ENCODE measurements at regions not wholly inside any gene's neighbourhood (a gene's known extent, or its start where the extent isn't known, plus 50 kb on each side); places are given as distances from the start of the nearest gene placed in this dataset.
"Not testable (repeated sequence)": the region's sequence is repeated elsewhere in the genome, so short reads cannot be mapped to it uniquely, and the experiment has no call there.

DNA sequence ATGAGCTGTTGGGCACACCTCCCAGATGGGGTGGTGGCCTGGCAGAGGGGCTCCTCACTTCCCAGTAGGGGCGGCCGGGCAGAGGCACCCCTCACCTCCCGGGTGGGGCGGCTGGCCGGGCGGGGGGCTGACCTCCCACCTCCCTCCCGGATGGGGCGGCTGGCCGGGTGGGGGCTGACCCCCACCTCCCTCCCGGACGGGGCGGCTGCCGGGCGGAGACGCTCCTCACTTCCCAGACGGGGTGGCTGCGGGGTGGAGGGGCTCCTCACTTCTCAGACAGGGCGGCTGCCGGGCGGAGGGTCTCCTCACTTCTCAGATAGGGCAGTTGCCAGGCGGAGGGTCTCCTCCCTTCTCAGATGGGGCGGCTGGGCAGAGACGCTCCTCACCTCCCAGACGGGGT lies 820.0 kb downstream of the ZPLD1 start:
- not testable (repeated sequence) for TF ChIP-seq RARB (CRISPR knock-in tag; IDR thresholded peaks at IDR 0.05); ZFP30 (CRISPR knock-in tag; IDR thresholded peaks at IDR 0.05); ZNF8 (CRISPR knock-in tag; IDR thresholded peaks at IDR 0.05); ZFP3 (CRISPR knock-in tag; IDR thresholded peaks at IDR 0.05); OSR1 (CRISPR knock-in tag; IDR thresholded peaks at IDR 0.05); BACH2 (CRISPR knock-in tag; IDR thresholded peaks at IDR 0.05; ENCODE audit: borderline replicate concordance); GLIS3 (CRISPR knock-in tag; IDR thresholded peaks at IDR 0.05)
- TF ChIP-seq, protein P1, sequence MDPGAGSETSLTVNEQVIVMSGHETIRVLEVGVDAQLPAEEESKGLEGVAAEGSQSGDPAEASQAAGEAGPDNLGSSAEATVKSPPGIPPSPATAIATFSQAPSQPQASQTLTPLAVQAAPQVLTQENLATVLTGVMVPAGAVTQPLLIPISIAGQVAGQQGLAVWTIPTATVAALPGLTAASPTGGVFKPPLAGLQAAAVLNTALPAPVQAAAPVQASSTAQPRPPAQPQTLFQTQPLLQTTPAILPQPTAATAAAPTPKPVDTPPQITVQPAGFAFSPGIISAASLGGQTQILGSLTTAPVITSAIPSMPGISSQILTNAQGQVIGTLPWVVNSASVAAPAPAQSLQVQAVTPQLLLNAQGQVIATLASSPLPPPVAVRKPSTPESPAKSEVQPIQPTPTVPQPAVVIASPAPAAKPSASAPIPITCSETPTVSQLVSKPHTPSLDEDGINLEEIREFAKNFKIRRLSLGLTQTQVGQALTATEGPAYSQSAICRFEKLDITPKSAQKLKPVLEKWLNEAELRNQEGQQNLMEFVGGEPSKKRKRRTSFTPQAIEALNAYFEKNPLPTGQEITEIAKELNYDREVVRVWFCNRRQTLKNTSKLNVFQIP (CRISPR knock-in tag; IDR thresholded peaks at IDR 0.05; ENCODE audit: borderline replicate concordance, low read depth): not testable (repeated sequence)
- TF ChIP-seq, protein P2, sequence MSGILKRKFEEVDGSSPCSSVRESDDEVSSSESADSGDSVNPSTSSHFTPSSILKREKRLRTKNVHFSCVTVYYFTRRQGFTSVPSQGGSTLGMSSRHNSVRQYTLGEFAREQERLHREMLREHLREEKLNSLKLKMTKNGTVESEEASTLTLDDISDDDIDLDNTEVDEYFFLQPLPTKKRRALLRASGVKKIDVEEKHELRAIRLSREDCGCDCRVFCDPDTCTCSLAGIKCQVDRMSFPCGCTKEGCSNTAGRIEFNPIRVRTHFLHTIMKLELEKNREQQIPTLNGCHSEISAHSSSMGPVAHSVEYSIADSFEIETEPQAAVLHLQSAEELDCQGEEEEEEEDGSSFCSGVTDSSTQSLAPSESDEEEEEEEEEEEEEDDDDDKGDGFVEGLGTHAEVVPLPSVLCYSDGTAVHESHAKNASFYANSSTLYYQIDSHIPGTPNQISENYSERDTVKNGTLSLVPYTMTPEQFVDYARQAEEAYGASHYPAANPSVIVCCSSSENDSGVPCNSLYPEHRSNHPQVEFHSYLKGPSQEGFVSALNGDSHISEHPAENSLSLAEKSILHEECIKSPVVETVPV (CRISPR knock-in tag; IDR thresholded peaks at IDR 0.05): not testable (repeated sequence)
- TF ChIP-seq, protein P3, sequence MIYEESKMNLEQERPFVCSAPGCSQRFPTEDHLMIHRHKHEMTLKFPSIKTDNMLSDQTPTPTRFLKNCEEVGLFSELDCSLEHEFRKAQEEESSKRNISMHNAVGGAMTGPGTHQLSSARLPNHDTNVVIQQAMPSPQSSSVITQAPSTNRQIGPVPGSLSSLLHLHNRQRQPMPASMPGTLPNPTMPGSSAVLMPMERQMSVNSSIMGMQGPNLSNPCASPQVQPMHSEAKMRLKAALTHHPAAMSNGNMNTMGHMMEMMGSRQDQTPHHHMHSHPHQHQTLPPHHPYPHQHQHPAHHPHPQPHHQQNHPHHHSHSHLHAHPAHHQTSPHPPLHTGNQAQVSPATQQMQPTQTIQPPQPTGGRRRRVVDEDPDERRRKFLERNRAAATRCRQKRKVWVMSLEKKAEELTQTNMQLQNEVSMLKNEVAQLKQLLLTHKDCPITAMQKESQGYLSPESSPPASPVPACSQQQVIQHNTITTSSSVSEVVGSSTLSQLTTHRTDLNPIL (CRISPR knock-in tag; IDR thresholded peaks at IDR 0.05; ENCODE audit: low read depth): not testable (repeated sequence)
- TF ChIP-seq, protein P4, sequence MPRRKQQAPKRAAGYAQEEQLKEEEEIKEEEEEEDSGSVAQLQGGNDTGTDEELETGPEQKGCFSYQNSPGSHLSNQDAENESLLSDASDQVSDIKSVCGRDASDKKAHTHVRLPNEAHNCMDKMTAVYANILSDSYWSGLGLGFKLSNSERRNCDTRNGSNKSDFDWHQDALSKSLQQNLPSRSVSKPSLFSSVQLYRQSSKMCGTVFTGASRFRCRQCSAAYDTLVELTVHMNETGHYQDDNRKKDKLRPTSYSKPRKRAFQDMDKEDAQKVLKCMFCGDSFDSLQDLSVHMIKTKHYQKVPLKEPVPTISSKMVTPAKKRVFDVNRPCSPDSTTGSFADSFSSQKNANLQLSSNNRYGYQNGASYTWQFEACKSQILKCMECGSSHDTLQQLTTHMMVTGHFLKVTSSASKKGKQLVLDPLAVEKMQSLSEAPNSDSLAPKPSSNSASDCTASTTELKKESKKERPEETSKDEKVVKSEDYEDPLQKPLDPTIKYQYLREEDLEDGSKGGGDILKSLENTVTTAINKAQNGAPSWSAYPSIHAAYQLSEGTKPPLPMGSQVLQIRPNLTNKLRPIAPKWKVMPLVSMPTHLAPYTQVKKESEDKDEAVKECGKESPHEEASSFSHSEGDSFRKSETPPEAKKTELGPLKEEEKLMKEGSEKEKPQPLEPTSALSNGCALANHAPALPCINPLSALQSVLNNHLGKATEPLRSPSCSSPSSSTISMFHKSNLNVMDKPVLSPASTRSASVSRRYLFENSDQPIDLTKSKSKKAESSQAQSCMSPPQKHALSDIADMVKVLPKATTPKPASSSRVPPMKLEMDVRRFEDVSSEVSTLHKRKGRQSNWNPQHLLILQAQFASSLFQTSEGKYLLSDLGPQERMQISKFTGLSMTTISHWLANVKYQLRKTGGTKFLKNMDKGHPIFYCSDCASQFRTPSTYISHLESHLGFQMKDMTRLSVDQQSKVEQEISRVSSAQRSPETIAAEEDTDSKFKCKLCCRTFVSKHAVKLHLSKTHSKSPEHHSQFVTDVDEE (CRISPR knock-in tag; IDR thresholded peaks at IDR 0.05): not testable (repeated sequence)
- TF ChIP-seq, protein P5, sequence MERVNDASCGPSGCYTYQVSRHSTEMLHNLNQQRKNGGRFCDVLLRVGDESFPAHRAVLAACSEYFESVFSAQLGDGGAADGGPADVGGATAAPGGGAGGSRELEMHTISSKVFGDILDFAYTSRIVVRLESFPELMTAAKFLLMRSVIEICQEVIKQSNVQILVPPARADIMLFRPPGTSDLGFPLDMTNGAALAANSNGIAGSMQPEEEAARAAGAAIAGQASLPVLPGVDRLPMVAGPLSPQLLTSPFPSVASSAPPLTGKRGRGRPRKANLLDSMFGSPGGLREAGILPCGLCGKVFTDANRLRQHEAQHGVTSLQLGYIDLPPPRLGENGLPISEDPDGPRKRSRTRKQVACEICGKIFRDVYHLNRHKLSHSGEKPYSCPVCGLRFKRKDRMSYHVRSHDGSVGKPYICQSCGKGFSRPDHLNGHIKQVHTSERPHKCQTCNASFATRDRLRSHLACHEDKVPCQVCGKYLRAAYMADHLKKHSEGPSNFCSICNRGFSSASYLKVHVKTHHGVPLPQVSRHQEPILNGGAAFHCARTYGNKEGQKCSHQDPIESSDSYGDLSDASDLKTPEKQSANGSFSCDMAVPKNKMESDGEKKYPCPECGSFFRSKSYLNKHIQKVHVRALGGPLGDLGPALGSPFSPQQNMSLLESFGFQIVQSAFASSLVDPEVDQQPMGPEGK (CRISPR knock-in tag; IDR thresholded peaks at IDR 0.05; ENCODE audit: borderline replicate concordance): not testable (repeated sequence)
